ENCODE measurements at regions not wholly inside any gene's neighbourhood (a gene's known extent, or its start where the extent isn't known, plus 50 kb on each side); places are given as distances from the start of the nearest gene placed in this dataset.

DNA sequence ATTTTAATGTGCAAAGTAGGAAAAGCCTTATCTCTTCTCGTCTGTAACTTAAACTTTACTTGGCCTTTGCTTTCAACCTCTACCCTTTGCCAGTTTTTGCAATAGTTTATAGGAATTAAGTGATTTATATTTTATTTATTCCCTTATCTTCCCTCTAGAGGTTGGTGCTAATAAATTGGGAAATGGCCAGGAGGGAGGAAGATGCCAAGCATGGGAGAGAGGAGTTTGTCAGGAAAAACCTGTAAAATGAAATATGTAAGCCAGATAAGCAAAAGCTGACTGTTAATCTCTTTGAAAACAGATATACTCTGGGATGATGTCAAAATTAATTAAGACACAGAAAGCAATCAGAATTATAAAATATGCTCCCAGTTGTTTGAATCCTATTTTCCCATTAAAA, 484.5 kb downstream of the NR2F1-AS1 start:
- DNase-seq = no peak

DNA sequence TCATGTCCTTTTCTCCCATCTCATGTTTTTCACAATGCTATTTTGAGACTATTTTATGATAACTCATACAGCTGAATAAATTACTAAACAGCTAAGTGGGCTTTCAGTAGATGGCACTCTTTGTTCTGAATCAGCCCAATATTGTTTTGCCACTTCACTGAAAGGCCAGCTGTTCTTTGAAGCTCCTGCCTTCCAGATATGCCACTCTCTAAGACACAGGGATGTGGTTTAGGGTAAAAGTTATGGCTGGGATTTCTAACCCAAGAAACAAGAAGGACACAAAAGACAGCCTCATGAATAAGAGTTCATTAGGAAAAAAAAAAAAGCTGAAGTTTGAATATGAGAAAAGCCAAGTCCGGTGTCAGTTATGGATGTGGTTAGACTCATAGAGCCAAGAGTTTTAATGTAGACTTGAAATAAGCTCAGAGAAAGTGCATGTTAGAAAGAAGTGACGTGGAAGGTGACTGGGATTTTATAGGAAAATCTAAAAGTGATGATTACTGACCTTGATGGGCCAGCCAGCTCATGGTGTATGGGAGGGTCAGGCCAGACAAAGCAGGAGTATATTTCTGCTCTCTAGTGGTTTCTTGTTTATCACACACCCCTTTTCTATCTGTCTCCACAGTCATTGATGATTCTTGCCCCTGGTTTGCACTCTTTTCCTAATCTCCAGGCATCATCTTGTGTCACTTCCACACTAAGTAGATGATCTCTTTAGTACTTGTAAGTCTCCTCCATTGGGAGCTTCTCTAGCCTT, 488.5 kb downstream of the NR2F1-AS1 start:
- no peak for DNase-seq

DNA sequence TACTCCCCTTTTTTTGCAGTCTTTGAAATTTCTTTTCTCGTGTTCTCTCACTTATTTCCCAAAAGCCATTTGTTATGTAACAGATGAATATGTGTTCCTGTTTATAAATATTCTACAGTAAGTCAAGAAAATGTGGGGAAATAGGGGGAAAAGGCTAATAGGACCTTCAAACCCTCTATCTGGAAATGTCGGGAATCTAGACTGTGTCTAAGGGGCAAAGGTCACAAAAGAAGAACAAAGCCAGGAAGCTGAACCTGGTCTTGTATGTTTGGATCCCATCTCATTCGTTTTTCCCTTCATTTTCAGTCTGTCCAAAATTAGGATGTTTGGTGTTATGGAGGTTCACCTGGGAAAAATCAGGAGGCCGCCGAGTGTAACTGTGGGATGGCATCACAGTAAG, 490.3 kb downstream of the NR2F1-AS1 start:
- no peak for DNase-seq

DNA sequence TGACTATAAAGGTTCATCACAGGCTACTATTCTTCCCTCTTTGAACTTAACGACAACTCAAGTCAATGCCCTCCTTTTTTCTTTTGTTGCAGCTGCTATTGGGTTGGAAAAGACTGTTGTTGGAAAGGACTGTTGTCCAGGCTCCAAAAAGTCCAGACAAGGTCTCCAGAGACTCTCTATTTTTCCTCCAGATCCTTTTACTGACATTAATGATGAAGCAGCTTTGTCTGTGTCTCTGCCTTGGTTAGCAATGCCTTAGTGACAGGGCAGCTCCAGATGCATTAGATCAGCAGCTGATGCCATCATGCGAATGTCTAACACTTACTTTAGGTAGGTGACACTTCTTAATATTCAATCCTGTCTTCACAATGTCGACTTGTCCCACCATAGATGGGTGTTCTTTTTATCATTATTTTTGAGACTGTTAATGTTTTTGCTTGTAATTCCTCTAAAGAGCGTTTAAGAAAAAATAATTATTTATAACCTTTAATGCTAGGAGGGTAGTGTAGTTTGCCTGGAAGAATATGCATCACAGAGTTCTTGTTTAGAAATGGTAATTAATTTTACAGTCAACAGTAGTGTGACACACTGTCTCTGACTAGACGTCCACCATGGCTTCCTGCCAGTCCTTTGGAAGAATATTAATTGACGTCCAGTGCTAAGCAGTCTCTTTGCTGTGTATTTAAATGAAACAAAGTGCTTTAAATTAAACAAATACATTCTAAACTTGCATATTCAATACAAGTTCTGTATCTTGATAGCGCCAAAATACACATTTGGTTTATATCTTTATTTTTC, 492.2 kb downstream of the NR2F1-AS1 start:
- DNase-seq = no peak

DNA sequence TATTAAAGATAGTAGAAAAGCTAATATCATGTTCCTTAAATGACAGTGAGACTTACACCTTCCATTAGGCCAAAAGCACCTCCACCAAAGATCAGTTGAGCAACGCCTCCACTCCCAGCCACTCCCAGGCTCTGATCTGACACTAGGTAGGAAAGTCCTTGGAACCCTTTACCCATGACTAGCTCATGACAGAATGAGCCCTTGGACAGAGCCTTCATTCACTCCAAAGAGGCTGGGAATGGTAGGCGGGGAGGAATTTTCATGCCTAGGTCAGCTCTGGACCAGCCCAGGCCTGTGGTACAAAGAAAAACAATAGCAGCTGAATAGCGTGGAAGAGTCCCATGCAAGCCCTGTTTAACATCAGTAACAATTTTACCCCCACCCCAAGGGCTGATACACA, 493.7 kb downstream of the NR2F1-AS1 start:
- DNase-seq = no peak

DNA sequence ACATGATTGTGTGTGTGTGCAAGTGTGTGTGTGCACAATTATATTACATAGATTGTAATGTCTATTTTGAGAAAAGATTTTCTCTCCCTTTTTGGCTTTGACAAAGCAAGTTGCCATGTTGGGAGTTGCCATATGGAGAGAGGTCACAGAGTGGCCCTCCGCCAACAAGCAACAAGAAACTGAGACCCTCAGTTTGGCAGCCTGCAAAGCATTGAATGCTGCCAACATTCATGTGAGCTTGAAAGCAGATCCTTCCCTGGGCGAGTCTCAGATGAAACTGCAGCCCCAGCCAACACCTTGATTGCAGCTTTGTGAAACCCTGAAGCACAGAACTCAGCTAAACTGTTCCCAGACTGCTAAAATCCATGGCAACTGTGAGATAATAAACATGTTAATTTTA, 498.0 kb downstream of the NR2F1-AS1 start:
- DNase-seq = no peak

DNA sequence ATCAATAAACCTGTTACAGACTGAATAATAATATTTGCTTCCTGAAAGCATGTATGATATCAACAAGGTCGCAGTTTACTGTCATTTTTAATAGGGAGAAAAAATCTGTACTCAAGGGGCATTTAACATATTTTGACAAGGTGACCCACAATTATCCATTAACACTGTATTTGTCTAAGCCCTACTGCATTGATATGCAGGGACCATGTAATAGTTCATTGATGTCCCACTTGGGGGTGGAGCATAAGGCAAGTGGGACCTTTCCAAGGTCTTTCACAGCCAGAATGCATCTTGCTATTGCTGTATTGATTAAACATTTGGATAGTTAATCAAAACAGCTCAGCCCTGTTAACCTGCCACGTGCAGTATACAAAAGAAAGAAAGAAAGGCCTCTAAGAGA, 502.0 kb downstream of the NR2F1-AS1 start:
- DNase-seq = no peak

DNA sequence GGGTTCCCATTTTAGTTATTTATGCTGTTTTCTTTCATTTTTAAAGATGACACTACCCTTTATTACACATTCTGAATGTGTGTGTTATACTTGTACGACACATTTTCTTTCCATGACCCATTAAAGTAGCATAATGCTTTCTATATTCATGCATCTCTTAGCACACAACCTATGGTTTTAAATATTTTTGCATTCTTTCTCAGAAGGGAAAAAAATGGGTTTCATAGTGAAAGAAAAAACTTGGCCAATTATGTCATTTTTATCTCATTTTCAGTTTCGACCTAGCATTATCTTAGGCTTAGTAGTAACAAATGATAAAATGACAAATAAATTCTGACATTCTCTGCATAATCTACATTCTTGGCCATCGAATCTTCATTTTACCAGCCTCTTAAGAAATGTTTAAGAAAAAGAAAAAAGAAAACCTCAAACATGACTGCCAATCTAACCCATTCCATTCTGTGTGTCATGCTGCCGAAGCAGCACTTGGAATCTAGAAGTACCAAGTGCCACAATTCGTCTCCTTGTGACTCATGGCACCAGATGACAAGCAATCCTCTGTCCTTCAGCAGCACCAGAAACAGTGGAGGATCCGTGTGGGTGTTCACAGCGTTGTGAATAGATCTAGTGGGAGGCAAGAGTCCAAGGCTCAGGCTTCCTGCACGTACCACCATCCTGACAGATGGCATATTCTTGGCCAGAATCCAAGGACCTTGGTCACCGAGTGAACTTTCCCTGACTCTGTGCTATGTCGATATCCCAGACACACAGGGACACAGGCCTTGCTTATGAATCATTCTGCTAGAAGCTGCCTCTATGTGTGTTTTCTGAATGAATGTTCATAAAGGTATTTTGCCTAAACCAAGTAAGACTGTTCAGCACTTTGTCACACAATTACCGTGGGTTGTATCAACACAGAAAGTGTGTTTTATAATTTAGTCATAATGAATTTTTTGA, 502.7 kb downstream of the NR2F1-AS1 start:
- DNase-seq = no peak

DNA sequence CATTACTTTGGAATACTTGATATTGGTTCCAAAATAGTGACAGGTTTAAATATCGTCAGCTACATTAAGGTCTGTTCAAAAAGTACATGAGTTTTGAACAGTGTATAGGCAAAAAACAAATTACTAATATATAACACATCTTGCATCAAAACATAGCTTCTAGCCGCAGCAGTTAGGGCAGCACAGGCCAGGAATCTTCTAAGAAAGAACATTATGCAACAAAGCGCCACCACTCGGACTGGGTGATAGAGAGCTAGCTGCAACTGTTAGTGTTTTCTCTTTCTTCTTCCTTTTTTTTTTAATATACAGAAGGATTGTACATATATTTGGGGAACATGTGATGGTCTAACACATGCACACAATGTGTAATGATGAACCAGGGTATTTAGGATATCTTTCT, 504.5 kb downstream of the NR2F1-AS1 start:
- DNase-seq = no peak

DNA sequence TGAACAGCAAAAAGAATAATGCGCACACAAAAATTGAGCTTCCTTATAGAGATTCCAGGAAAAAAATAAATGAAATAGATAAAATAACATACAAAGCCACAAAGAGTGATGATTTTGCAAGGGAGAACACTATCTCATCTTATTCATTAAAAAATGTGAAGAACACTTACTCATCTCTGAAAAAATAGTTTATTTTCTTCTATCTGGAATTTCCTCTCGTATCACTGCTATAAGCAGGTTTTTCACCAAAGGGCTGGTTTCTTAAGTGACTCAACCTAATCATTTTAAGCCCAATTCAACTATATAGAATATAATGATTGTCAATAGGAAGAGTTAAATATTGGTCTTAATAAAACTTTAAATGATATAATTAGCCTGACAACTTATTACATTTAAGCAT, 504.9 kb downstream of the NR2F1-AS1 start:
- no peak for DNase-seq

DNA sequence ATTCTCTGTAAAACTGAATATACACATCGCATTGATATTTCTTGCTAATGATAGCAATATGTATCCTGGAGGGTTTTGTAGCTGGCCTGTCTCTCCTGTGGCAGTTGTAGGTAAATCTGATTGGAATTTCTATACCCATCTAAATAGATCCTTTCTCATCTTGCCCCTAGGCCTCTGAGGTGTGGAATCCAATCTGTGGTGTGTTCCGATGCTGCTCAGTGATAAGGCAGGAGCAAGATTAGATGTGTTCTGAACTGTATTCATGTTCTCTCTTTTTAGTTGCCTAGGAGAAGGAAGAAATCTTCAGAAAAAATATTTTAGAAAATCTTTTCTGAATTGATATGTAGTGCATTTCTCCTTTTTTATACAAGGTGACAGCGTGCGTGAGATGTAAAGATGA, 507.5 kb downstream of the NR2F1-AS1 start:
- no peak for DNase-seq

DNA sequence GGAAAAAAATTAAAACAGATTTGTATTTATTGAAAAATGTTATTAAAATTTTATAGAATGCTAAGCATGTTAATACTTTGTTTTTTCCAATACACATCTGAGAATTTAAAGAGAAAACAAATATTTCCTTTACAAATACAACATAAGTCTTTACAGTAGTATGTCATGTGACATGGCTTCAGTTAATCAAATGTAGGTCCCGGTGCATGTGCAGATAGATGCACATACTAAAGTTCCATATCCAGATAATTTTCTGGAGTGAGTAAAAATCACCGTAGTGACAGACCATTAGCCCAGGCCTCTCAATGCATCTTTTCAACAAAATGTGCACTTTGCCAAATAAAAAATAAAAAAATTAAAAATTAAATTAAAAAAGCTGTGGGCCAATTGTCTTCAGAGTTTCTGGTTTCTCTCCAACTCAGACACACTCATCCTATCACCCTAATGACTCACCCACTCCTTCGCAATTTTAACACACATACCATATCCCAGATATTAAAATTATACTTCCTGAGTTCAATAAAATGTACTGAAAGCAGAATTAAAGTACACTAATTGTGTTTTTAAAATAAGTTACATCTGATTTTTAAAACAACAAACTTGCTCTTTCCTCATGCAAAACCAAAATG, 508.1 kb downstream of the NR2F1-AS1 start:
- DNase-seq = no peak

DNA sequence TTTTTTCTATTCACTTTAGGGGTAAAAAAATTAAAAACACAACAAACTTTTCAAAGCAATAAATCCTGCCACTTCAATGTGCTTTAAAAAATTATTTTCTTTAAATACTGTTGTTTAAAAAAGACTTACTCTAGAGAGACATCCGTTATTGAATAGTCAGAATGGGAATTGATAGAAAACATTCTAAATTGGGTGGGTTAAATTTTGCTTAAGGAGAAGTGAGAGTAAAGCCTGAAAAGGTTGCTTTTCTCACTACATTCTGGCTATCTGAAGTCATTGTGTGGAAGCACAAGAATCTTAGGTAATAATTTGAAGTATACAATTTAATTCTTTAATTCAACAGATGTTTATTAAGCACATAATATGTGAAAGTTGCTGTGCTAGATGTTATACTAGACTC, 509.3 kb downstream of the NR2F1-AS1 start:
- no peak for DNase-seq

DNA sequence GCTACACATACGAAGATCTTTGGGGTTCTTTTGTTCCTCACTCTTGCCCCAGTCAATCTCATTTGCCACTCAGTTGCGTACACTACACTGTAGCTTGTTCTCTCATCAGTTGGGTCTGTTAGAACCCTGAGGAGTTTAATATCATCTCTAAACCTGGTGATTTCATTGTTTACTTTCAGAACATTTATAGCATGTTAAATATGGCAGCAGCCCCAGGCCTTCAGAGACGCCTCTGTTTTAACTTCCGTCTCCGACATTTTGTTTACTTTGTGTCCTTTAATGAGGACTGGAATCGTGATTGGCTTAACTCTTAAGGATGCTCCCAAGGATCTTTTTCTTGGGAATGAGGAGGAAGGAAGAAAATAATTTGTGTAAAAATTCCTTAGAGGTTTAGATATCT, 510.1 kb downstream of the NR2F1-AS1 start:
- no peak for DNase-seq

DNA sequence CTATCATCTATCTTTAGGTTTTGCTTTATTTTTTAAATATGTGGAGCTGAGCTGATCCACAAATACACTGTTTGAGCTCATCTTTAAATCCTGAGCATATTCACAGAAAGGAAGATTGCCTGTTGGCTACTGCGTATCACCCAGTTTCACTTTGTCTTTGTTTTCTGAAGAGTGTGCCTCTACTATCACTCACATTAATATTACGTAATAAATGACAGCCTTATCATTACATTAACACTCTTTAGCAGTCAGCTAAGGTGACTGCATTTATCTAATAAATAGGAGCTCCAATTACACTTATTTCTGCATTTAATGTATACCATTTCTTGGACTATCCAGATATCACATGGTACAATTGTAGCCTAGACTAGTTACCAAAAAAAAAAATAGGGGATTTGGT, 511.7 kb downstream of the NR2F1-AS1 start:
- no peak for DNase-seq

DNA sequence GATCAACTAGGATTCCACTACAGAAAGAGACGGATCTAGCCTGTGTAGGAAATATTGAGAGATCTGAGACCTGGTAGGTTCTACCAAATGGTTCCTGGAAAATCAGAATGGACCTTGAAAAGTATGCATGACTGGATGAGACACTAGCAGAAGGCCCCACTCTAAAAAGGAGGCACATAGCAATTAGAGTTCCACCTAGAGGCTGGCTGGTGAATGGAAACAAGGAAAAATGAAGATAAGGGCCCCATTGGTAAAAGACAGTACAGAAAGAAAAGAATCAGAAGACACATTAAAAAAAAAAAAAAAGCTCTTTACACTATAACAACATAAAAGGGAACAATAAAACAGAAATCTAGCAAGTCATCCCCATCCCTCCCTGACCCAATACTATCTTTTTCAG, 518.5 kb downstream of the NR2F1-AS1 start:
- peak; percentile 2 for DNase-seq

DNA sequence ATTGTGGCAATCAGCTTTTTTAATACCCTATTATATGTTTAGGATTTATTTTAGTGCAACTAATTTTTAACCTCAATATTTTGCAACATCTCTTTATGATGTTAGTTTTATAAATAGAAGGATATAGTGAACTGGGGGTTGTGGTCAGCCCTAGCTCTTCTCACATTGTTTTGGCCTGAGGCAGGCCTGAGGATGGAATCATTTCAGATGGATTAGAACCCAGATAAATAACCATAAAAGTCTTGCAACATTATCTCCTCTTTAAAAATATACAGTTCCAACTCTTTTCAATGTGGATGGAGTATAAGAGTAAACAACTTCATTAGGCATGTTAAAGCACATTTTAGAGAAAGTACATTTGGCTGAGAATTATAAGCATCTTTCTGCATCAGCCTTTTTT, 522.7 kb downstream of the NR2F1-AS1 start:
- no peak for DNase-seq

DNA sequence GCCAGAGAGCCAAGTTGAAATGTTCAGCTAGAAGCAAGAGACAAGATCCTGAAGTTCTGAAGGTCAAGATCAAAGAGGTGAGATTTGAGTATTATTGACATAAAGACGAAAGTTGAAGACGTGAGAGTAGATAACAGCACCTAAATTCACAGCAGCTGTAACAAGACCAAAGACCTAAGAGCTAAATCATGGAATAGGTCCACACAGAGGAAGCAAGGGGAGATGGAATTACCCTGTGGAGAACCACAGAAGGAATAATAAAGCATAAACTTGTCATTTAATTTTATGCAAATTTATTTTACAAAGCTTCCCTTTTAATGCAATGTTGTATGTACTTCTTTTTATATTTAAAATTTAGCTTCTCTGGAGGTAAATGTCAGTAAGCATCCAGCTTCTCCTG, 523.7 kb downstream of the NR2F1-AS1 start:
- DNase-seq = no peak

DNA sequence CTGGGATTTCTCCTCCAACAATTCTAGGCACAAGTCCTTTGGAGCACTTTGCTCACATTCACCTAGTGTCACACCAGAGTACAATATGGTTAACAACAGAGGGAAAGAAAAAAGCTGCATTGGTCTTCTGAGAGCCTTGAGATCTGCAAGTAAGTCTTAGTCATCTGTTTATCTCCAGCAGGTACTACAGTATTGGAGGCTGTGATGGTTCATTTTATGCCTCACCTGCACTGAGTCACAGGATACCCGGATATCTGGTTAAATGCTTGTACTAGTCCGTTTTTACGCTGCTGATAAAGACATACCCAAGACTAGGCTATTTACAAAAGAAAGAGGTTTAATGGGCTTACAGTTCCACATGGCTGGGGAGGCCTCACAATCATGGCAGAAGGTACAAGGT, 525.0 kb downstream of the NR2F1-AS1 start:
- no peak for DNase-seq

DNA sequence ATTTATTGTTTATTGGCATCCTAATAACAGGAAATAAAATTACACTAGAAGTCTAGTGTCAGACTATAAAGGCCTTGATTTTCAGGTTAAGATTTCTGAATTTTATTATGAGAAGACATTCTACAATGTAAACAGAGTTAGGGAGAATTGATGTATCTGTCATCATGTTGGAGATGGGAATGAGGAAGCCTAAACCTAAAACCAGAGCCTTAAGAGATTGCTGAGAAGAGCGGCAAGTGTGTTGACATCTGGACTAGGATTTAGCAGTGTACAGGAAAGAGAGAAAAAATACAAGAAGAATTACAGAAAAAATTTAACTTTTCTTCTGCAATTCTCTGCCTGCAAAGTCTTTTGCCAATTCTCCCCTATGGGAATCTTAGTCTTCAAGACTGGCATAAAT, 525.5 kb downstream of the NR2F1-AS1 start:
- no peak for DNase-seq

DNA sequence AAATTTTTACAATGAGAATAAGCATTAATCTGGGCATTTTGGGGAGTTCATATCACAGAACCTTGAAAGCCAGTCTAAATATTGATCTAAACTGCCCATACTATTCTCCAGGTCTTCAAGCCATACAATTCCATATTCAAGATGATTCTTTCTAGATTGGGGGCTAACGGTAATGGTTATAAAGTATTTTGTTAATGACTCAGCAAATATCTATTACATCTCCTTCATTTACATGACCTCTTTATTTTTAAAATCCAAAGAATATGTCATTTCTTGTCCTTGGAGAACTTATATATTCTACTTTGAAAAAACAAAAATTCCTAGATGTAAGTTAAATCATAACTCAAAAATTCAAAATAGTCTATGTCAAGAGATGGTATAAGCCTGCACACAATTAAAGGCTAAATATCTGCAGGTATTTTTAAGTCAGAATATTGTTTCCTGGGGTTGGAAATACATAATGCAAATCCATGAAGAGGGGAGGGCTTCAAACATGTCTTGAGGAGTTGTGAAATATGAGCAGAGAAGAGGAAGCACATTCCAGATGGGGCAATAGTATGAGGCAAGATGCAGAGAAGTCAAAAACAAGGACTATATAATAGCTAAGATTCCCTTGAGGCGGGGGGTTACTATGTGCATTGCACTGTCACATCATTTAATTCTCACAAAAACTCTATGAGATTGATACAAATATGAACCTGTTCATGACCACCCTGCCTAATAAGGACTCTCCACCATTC, 526.4 kb downstream of the NR2F1-AS1 start:
- peak; percentile 1 for DNase-seq

DNA sequence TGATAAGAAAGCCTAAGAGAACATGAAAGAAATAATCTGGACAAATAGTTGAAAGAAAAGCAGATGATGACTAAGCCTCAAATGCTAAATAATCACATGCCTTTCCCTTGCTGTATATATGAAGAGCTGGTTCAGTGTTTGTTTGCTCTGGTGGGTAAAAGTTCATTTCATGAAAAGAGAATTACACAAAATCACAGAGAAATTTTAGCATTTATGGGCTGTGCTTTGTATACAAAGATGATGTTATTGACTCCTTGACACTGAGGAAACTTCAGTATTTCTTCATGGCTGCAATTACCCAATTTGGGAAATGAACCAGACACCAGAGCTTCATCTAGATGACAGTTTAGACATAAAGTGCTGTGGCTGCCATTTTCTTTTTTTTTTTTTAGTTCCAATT, 527.2 kb downstream of the NR2F1-AS1 start:
- no peak for DNase-seq
